ENCODE measurements at regions not wholly inside any gene's neighbourhood (a gene's known extent, or its start where the extent isn't known, plus 50 kb on each side); places are given as distances from the start of the nearest gene placed in this dataset.

DNA sequence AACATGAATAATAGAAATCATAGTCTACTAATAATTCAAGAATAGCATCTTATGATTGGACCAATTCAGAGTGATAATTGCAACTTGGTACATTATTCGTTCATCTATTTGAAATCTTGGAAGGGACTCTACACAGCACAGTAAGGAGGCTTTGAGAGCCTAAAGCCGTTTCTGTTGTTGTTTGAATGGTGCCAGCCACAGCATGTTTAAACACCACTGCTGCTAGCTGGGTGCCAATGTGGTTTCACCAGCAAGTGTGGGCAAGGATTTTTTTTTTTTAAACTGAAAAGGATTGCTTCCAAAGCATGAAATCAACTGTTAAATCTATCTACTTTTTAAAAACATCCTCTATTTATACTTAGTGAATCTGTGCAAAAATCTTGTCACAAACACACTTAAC, 253.9 kb upstream of the MAP3K1 start:
- intact Hi-C loops (cut with micrococcal nuclease): no loop called here

DNA sequence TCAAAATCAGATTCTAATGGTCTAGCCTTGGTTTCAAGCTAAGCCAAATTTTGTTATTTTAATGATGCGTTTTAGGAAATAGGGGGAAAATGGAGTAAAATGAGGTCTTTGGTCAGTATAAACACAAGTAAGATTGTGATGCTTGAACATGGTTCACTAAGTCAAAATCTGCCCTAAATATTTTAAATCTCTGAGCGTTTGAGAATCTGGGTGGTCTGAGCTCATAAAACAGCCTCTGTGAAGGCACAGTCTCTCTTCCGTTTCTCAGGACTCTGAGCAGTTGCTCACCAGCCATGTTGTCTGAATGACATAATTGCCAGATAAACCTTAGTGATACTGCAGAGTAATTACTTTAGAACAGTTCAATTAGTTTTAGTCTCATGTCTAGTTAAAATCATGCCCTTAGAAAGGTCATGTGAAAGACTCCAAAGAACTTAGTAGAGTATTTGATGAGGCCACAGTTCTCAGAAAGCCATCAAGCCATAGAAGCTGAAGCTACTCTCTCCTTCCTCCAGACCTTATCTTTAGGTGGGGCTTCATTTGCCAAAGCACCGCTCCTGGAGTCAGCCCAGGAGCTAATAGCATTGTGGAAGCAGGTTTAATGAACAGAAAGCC, 257.1 kb upstream of the MAP3K1 start:
- intact Hi-C loops (cut with micrococcal nuclease): no loop called here

DNA sequence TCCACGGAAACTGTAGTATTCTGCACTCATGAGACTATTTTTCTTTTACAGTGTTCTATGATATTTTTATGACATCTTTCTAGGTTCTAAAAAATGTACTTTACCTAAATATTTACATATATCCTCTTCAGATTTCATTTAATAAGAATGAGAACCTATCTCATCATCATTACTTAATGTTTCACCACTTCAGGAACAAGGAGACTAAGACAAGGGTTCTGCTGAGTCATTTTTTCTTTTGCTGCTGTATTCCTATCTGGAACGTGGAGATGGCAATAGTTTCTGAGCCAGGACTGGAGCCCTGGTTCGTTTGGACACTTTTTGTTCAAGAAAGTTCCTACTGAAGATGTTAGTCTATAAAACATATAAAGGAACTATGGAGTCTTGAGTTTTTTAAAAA, 258.2 kb upstream of the MAP3K1 start:
- intact Hi-C loops (cut with micrococcal nuclease): no loop called here

DNA sequence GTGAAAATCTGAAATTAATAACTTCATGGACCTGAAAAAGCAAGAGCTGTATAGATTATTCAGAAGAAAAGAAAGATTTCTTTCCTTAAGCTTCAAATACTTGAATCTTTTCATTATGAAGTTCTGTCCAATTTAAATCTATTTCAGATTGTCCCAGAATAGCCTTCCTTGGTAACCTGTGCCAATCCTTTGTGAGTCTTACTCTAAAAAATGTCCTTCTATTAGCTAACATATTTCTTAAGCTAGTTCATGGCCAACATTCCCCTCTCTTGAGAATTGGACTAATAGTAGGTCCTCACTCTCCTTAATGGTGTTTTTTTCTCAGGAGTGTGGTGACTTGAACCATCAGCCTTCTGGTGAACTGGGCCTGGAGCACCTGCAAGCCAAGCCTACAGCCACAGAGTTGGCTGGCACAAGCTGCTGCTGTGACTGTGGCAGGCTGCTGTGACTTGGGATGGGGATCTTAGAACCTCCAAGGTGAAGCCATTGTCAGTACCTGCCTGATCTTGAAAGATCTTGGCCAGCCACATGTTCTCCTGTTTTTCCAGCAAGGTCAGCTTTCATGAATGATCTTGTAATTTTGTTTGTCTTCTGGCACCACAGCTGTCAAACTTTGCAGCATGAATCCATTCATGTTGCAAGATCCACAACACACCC, 262.6 kb upstream of the MAP3K1 start:
- intact Hi-C loops (cut with micrococcal nuclease): no loop called here

DNA sequence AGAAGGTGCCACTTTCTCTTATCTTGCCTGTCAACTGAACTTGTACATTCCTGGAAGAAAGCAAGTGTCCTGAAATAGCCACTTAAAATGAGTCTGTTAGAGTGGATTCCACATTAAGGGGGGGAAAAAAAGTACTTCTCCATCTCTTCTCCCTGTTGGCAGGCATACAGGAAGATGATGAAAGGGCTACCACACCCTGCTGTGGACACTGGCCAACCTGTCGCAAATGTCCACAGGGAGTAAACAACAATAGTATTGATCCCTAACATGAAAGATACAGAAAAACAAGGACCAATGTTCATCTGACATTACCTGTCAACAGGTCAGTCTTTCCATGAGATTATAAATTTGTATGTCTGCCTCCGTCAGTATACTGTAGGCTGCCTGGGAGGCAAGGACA, 265.1 kb upstream of the MAP3K1 start:
- intact Hi-C loops (cut with micrococcal nuclease): no loop called here

DNA sequence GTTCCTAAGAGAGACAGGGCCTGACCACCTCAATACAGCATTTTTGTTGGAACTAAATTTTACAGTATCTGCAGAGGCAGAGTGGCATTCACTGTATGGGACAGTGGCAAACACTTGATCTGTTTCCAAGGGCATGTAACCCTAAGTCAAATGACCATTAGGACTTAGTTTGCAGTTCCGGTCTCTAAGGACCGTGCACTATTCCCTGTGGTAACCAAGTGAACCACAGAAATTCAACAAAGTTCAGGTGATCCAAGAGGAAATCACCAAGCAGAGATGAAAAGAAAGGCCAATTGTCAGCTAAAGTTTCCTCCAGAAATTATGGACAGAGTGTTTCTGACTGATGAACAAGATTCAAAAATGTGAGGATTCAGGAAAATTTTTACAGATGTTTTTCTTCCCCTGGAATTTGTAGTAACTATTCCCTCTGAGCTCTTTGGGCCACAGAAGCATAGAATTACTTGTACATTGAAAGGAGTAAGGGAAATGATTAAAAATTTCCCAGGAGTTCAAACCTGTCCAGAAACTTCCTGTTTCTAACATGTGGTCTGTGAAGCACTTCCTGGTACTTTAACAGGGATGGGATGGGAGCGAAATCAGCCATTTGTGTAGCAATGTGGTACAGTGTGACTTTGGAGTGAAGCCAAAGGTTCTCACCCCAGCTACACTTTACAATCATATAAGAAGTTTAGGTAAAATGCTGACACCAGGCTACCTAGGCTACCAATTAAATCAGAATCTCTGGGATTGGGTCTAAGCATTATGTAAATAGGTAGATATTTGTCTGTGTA, 266.1 kb upstream of the MAP3K1 start:
- intact Hi-C loops (cut with micrococcal nuclease): no loop called here

DNA sequence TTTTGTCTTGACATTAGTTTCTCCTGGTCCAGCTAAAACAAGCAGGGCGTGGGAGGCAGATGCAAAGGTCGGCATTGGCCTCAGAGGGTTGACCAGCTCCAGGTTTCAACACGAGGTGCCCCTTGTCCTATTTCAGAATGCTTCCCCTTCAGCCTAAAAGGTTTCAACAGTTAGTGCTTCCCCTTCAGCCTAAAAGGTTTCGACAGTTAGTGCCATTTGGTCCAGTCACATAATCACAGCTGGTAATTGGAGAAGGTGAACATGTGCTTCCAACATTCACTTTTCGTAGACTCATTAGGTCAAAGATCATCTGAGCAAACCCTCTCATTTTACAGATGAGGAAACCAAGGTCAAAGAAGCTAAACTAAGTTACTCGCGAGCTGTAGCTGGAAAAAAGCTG, 270.3 kb upstream of the MAP3K1 start:
- intact Hi-C loops (cut with micrococcal nuclease): no loop called here

DNA sequence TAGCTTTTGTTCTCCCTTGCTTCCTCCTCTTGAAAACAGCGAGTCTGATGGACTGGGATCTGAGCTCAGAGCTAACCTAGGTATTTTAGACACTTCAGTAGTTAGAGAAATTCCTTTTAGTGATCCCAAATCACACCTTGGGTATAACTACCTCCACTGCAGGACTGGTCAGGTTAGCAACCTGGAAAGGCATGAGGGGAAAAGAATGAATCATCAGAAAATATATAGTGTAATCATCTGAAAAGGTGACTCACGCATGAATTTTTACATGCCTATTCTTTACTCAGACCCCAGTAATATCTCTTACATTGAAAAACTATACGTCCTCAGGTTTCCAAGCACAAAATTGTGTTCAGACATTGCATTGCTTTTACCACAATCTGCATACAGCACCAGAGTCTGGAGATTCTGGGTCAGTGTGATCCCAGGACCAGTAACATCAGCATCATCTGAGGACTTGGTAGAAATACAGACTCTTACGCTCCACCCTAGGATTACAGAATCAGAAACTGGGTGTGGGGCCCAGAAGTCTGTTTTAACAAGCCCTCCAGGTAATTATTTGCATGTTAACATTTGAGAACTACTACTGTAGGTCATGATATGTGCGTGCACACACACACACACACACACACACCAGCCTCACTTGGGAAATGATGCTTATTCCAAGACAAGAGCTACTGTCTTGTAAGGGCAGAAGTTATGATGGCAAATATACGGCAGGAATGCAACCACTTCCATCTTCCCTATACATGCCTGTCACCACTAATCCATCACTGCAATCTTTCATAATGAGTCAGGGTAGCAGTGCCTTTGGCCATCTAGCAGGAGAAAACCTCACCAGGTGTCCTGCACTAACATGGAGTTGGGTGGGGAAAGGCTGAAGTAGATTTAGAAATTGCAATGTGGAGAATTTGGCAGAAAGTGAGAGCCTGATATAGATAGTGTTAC, 271.6 kb upstream of the MAP3K1 start:
- intact Hi-C loops (cut with micrococcal nuclease): no loop called here

DNA sequence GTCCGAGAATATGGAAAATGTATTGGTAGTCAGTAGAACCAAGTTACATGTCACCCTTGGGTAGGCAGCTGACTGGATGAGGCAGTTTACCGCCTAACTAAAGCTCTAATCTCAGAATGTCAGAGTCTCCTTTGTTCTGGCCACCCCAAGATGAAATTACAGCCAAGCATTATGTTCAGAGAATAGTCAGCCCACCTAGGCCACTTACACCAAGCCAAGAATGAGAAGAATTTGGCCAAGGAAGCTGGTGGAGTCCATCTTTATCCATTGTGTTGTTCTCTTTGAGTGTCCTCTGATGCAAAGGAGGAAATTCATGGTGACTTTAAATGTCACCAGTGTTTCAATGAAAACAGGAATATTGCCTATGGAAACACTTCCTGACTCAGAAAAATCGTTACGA, 275.1 kb upstream of the MAP3K1 start:
- intact Hi-C loops (cut with micrococcal nuclease): no loop called here

DNA sequence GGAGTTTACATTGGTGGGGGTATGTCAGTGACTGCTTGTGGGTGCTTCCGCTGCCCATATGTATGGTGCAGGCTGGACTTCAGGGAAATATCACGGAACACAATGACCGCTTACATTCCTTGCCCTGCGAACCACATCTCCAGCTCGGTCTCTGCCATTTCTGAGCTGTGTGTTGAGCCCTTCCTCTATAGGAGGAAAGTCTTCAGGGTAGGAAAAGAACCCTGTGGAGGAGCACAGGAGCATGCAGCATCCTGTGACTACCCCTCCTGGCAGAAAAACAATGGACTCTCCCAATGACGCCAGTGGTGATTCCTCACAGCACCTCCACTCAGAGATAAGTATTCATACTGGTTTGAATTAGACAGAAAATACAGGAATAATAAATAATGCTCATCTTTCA, 276.8 kb upstream of the MAP3K1 start:
- intact Hi-C loops (cut with micrococcal nuclease): no loop called here

DNA sequence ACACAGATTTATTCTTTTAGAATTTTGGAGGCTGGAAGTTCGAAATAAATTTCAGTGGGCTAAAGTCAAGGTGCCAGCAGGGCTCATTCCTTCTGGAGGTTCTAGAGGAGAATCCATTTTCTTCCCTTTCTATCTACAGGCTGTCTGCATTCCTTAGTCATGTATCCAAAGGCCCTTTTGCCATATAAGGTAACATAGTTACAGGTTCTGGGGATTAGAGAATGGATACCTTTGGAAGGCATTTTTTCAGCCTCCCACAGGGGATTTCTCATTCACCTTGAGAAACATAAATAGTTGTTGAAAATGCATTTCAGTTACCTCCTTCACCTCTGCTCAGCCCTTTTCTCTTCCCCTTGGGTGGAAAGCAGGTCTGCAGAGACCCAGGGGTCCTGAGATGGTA, 280.0 kb upstream of the MAP3K1 start:
- intact Hi-C loops (cut with micrococcal nuclease): no loop called here

DNA sequence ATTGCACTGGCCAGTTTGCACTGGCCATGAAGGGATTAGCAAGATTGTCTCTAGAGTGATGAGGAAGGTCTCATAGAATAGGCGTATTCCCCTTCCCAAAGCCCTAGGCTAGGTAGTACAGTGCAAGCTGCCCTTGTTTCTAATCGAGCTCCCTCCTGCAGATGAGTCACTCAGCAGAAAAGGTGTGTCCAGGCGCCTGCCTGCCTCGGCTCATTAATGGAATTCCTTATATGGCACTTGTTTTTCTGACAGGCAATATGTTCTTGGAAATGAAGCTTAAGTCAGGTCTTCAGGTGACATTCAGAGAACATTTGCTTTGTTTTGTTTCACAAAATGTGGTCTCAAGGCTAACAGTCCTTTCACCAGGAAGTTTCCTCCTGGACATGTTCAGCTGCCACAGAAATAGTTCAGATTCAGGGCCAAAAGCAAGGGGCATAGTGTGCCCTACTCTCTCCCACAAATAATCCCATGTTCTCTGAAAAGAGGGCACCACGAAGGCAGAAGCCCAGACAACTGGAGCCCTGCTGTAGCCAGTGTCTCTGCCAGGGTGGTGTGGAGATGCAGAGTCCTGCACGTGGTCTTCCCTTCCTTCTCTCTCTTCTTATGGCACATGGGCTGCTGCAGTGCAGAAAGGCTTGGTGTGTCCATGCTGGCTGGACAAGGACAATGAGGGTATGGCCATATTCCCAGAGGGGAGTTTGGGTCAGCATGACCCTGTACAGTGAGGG, 281.1 kb upstream of the MAP3K1 start:
- intact Hi-C loops (cut with micrococcal nuclease): no loop called here

DNA sequence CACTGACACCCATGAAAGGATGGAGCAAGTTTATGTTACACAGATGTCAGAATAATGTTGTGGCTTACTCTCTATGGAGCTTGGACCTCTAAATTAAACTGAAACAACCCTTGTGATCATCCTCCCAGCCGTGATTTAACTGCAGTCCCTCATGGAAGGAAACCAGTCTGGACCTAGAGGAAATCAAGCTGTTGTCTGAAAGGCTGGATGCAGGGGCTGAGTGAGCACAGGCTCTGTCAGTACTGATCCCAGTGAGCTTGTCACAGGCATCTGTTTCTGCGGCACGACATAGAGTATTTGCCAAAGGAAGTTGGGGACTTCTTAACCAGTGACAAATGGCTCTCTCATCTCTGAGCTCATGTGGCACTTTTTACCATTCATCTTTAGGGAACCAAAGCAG, 282.9 kb upstream of the MAP3K1 start:
- intact Hi-C loops (cut with micrococcal nuclease): no loop called here

DNA sequence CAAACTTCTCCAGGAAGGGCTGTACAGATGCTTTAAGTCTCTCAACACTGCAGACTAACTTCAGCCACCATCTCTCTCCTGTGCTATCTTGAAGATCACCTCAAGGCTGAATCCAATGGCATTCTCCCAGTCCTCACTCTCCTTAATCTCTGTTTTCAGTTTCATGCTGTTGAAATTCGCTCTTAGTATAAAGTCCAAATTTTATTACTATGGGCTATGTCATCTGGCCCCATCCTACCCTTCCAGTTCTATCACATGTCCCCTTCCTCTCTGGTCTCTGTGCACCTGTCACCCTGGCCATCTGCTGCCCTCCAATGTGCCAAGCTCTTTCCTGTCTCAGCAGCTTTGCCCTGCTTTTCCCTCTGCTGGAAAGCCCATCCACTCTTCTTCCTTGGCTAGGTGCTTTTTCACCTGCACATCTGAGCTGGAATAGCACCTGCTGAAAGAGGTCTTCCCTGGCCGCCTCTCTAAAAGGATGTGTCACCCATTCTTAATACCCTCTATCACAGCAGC, 284.7 kb upstream of the MAP3K1 start:
- intact Hi-C loops (cut with micrococcal nuclease): no loop called here

DNA sequence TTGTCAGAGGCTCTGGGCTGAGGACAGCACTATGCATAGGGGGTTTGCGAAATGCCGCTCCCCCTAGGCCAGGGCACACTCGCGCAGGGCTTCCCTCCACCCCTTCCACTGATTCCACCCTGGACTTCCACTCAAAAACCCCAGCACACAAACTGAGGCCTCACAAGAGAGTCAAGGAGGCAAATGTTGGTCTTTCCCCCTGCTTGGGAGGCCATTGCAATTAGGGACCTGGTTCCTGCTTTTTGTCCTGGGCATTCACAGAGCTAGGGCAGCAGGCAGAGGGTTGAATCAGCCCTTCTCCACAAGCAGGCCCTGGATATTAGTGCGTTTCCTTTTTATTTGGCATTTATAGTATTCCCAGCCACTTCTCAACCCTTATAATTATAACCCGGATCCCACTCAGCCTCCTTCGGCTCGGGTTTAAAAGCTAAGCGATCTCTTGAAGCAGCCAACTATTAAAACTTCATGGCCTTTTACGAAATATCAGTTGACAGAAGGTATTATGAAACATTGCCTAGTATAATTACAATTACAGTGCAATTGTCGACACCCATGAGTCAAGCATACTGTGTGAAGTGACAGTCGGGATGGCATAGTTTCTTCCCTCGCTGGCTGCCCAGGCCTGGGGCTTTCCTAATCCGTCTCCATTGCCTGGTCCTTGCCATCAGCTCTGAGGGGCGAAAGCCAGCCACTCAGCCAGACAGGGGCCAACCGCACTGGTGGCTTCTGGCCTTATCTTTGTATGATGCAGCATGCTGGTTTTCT, 285.5 kb upstream of the MAP3K1 start:
- intact Hi-C loops (cut with micrococcal nuclease): no loop called here

DNA sequence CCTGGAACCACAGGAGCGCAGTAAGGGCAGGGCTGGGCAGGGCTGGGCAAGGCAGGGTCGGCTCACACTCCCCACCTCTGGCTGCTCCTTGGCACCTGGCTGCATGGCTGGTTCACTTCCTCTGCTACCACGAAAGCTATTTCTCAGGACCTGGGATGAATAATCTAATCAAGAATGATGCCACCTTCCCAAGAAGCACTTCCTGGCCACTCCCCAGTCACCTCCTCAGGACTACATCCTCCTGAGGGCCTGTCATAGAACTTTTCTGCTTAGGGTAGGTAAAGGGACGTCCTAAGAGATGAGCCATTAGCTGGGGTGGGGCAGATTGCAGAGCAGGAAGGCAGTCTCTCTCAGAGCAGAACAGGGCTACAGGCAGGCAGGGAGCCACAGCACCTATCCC, 288.2 kb upstream of the MAP3K1 start:
- intact Hi-C loops (cut with micrococcal nuclease): no loop called here

DNA sequence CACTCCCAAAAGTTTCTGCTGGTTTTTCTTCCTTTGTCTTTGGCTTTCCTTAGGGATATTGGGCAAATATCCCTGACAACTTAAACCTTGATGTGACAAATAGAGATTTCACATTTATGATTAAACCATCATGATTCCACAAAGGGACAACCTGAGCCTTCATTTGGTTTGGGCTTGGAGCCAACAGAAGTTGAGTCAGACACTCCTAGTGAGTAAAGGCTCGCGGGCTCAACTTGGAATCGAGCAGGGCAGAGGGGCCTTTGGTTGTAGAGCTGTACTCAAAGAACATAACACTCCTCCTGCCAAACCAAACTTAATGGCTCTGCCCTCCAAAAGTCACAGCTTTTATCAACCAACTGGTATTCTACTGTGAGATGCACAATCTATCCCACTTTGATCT, 290.2 kb upstream of the MAP3K1 start:
- intact Hi-C loops (cut with micrococcal nuclease): no loop called here

DNA sequence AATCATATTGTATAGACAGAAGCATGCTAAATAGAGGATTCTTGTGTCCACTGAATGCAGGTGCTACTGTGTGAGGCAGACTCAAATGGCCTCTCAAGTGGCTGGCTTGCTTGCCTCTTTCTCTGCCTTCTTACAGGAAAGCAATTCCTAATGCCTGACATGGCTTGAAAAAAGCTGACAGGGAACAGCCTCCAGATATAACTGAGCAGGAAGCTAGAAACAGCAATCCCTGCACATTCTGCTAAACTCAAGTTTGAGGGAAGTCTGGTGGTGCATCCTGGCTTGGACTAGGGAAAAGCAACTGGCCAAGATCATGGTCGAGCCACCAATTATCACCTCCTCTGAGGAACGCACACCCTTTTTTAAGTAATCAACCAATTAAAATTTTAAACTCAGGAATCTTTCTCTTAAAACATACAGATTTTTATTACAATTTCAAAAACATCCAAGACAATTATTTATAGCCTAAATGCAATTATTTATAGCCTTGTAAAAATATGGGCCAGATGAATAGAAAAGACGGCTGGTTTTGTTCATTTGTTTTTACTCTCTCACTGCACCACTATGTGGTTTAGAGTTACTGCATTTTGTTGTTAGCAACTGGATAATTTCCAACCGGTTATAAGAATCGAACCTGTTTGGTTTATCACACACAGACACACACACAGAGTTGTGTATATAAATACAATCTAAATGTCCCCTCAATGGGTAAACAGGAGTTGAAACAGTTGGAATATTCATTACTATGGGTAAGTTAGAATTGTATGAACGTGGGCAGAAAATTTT, 290.9 kb upstream of the ANKRD55 start:
- intact Hi-C loops (cut with micrococcal nuclease): no loop called here

DNA sequence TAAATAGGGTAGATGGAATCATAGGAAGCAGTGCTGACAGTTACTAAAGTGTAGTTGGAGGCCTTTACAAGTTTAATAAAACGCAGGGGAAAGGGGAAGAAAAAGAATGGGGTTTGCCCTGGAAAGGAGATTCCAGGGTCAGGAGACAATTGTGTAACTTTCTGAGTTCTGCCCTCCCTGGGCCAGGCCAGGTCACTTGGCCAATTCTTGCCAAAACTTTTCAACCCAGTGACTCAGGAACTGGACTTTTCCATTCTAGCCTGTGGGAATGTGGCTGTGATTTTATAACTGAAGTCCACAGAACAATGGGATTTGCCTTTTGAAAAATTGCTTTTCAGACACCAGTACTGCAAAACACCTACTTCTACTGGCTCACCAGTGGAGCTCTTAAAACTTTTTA, 289.8 kb upstream of the ANKRD55 start:
- intact Hi-C loops (cut with micrococcal nuclease): no loop called here
